K562 (cell line): ENCODE measurements at regions not wholly inside any gene's neighbourhood (a gene's known extent, or its start where the extent isn't known, plus 50 kb on each side); places are given as distances from the start of the nearest gene placed in this dataset.

ENCODE experiments used
- ATAC-seq: fragments of 200-7000 bp; cut with Tn5 transposase; 3 replicates; pipeline ENCODE4 v1.9.1; 2020; ENCODE audit warnings: moderate library complexity
- BruUV-seq: library from RNA; stranded (reverse); fragments of 400-500 nt; replicated peaks from 2 replicates; lab custom pipeline; 2021; lab: Mats Ljungman, UMichigan
- CTCF ChIA-PET: fragments of 300-600 bp; formaldehyde crosslinking; extraction: SDS; loops from one replicate; lab custom pipeline; 2021; ENCODE audit warnings: low intra/inter-chr PET ratio; lab: Yijun Ruan, JAX
- POLR2A ChIA-PET: fragments of 300-600, 350-650 bp; sonication (Branson Sonifier 250); formaldehyde crosslinking; extraction: SDS; loops from one replicate; lab custom pipeline; 2021; ENCODE audit warnings: antibody characterized with exemption, inconsistent platforms; lab: Yijun Ruan, JAX
- DNase-seq, 4 experiments: peaks; one replicate each; pipeline versions ENCODE4 v3.0.0 to v3.0.0-alpha.2; 2011 to 2018; ENCODE audit warnings: low spot score in 3 of 4, mixed read lengths in 3 of 4; ENCODE audit errors: extremely low read depth in 1 of 4
- FAIRE-seq: peaks from 2 replicates; lab custom pipeline; 2011; peaks lifted over from hg19 to GRCh38; lab: Jason Lieb, UNC
- H2AFZ ChIP-seq: 2 replicates; pipeline ENCODE4 v1.6.0; 2011; ENCODE audit warnings: low read depth, low read length, control low read depth, inconsistent platforms
- H3K27ac ChIP-seq: fragments of 200-600 bp; 3 replicates; pipeline ENCODE4 v1.8.0; 2011; ENCODE audit warnings: low read depth, mild to moderate bottlenecking, control low read depth, inconsistent platforms, low read length, moderate library complexity, mixed read lengths; ENCODE audit errors: extremely low read depth
- H3K27me3 ChIP-seq, 2 experiments: fragments of 300-600 bp in 1 of 2; 2 replicates in 1 of 2; 3 replicates in 1 of 2; pipeline versions ENCODE4 v1.6.0 to v1.8.0; 2011; ENCODE audit warnings: inconsistent platforms in 2 of 2, low read length in 2 of 2, mild to moderate bottlenecking in 1 of 2, mixed read lengths in 1 of 2, moderate library complexity in 1 of 2; ENCODE audit not compliant: control insufficient read depth in 2 of 2, insufficient read depth in 2 of 2
- H3K36me3 ChIP-seq: fragments of 300-600 bp; 3 replicates; pipeline ENCODE4 v1.8.0; 2011; ENCODE audit warnings: mild to moderate bottlenecking, low read length, inconsistent platforms; ENCODE audit not compliant: control insufficient read depth, insufficient read depth
- H3K4me1 ChIP-seq, 2 experiments: fragments of 200-600 bp in 1 of 2; replicated peaks in 1 of 2; 2 replicates in 1 of 2; 3 replicates in 1 of 2; pipeline versions ENCODE4 v1.5.1 to v1.8.0; 2011; ENCODE audit warnings: inconsistent platforms in 2 of 2, low read length in 2 of 2, mild to moderate bottlenecking in 1 of 2, mixed read lengths in 1 of 2, moderate library complexity in 1 of 2; ENCODE audit not compliant: control insufficient read depth in 2 of 2, insufficient read depth in 2 of 2
- H3K4me2 ChIP-seq: 2 replicates; pipeline ENCODE4 v1.6.1; 2011; ENCODE audit warnings: low read length, control low read depth, inconsistent platforms, mixed read lengths; ENCODE audit not compliant: insufficient read depth
- H3K4me3 ChIP-seq: fragments of 200-600 bp; sonication (generic), shearing (Covaris generic); 2 replicates; pipeline ENCODE4 v1.5.1; 2016; ENCODE audit warnings: control low read depth, inconsistent platforms
- H3K79me2 ChIP-seq: fragments of 200-600 bp; 3 replicates; pipeline ENCODE4 v1.8.0; 2011; ENCODE audit warnings: low read length, inconsistent platforms; ENCODE audit not compliant: control insufficient read depth, insufficient read depth
- H3K9ac ChIP-seq, 2 experiments: 2 replicates each; pipeline versions ENCODE4 v1.6.0 to v1.6.1; 2011; ENCODE audit warnings: low read depth in 2 of 2, low read length in 2 of 2, control low read depth in 1 of 2, inconsistent platforms in 1 of 2, mild to moderate bottlenecking in 1 of 2, mixed read lengths in 1 of 2; ENCODE audit not compliant: insufficient read depth in 1 of 2
- H3K9me1 ChIP-seq: one replicate; pipeline ENCODE4 v1.6.0; 2011; ENCODE audit warnings: inconsistent platforms, mild to moderate bottlenecking, low read length, moderate library complexity; ENCODE audit not compliant: control insufficient read depth, insufficient read depth
- H3K9me3 ChIP-seq: replicated peaks from 2 replicates; pipeline ENCODE4 v1.5.1; 2011; ENCODE audit warnings: low read depth, low read length, inconsistent platforms; ENCODE audit not compliant: control insufficient read depth, insufficient read depth
- H4K20me1 ChIP-seq: replicated peaks from 2 replicates; pipeline ENCODE4 v1.6.1; 2011; ENCODE audit warnings: low read length, inconsistent platforms, mixed read lengths; ENCODE audit not compliant: control insufficient read depth, insufficient read depth
- ATF4 ChIP-seq: fragments of 450-650 bp; formaldehyde crosslinking; IDR thresholded peaks from 2 replicates; pipeline ENCODE4 v1.4.0; 2022; ENCODE audit warnings: mild to moderate bottlenecking, moderate library complexity
- BACH1 ChIP-seq: fragments of 200-800 bp; sonication (Bioruptor generic); IDR thresholded peaks from 2 replicates; pipeline ENCODE4 v1.6.1; 2016; ENCODE audit warnings: missing genetic modification characterization, missing compliant biosample characterization
- E4F1 ChIP-seq: fragments of 250-450 bp; sonication (Bioruptor Pico); IDR thresholded peaks from 2 replicates; pipeline ENCODE4 v1.5.0; 2021; ENCODE audit warnings: mild to moderate bottlenecking, borderline replicate concordance
- HDAC1 ChIP-seq, 2 experiments: fragments of 450-650 bp; IDR thresholded peaks; 2 replicates each; pipeline ENCODE4 v1.6.1; 2016 to 2017; ENCODE audit warnings: inconsistent platforms in 1 of 2, mild to moderate bottlenecking in 1 of 2, moderate library complexity in 1 of 2
- MEIS2 ChIP-seq: fragments of 450-650 bp; IDR thresholded peaks from 2 replicates; pipeline ENCODE4 v1.6.1; 2014; ENCODE audit warnings: mild to moderate bottlenecking; ENCODE audit not compliant: partially characterized antibody
- PCBP2 ChIP-seq: fragments of 200-400 bp; formaldehyde crosslinking; IDR thresholded peaks from 2 replicates; pipeline ENCODE4 v1.6.1; 2018; ENCODE audit warnings: low read length, low read depth, mild to moderate bottlenecking, moderate library complexity; ENCODE audit not compliant: poor library complexity, severe bottlenecking
- PKNOX1 ChIP-seq: fragments of 450-650 bp; IDR thresholded peaks from 2 replicates; pipeline ENCODE4 v1.6.1; 2016
- POLR2AphosphoS2 ChIP-seq: IDR thresholded peaks from 2 replicates; pipeline ENCODE4 v1.6.1; 2012; ENCODE audit warnings: low read length, improper control_type of control experiment
- POLR2B ChIP-seq: fragments of 450-650 bp; IDR thresholded peaks from 2 replicates; pipeline ENCODE4 v1.6.1; 2018; ENCODE audit warnings: low read depth; ENCODE audit not compliant: partially characterized antibody
- POLR3A ChIP-seq: IDR thresholded peaks from 2 replicates; pipeline ENCODE4 v1.6.1; 2011; ENCODE audit warnings: borderline replicate concordance, mild to moderate bottlenecking, moderate library complexity; ENCODE audit not compliant: insufficient read length, insufficient read depth; ENCODE audit errors: extremely low read depth
- ZC3H4 ChIP-seq: sonication (generic); formaldehyde crosslinking; IDR thresholded peaks from 2 replicates; pipeline ENCODE4 v1.9.0; 2021; ENCODE audit warnings: missing genetic modification reagents, borderline replicate concordance
- ZNF184 ChIP-seq: sonication (generic); formaldehyde crosslinking; IDR thresholded peaks from 2 replicates; pipeline ENCODE4 v1.5.0; 2020; ENCODE audit warnings: missing genetic modification reagents
- ZNF197 ChIP-seq: fragments of 200-800 bp; sonication (Bioruptor generic); IDR thresholded peaks from 2 replicates; pipeline ENCODE4 v1.6.1; 2016; ENCODE audit warnings: low read depth, missing genetic modification characterization, missing compliant biosample characterization
- ZNF644 ChIP-seq: fragments of 200-800 bp; sonication (Bioruptor generic); IDR thresholded peaks from 2 replicates; pipeline ENCODE4 v1.6.1; 2016; ENCODE audit warnings: low read depth, missing genetic modification characterization, missing compliant biosample characterization
- ZNF696 ChIP-seq: fragments of 250-450 bp; sonication (Bioruptor Pico); conservative IDR thresholded peaks from 2 replicates; pipeline ENCODE4 v1.4.0; 2020; ENCODE audit warnings: mild to moderate bottlenecking, moderate library complexity
- in situ Hi-C: fragments of 300-500 bp; cut with MboI; formaldehyde crosslinking; loops from 4 replicates; pipeline ENCODE4 v1.15.0; 2018; ENCODE audit warnings: inconsistent platforms, mixed read lengths
- intact Hi-C: fragments of 100-400 bp; cut with micrococcal nuclease; formaldehyde crosslinking; loops from 2 replicates; pipeline ENCODE4 v1.14.2; 2022
- TF ChIP-seq, protein P1 (sequence below), 2 experiments: IDR thresholded peaks in 1 of 2; conservative IDR thresholded peaks in 1 of 2; 2 replicates each; pipeline ENCODE4 v1.6.1; 2016; ENCODE audit warnings: low read depth in 2 of 2, mild to moderate bottlenecking in 1 of 2, missing compliant biosample characterization in 1 of 2, missing genetic modification characterization in 1 of 2, moderate library complexity in 1 of 2

DNA sequence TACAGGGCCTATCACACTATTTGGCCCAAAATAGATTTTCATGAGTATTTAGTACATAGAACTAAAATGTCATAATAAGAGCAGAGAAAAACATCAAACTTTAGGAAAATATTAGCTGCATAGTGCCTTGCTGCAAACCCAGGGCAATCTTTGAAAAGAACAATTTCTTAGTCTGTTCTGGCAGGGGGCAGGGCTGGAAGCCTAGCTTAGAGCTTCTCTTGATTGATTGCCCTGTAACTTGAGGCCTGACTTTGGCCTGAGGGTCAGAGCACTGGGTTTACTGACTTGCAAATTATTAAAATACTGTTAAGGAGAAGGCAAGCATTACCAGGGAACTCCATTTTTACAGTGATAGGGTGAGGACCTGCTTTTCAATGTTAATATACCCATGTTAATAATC is 115.8 kb upstream of the SPAG17 start:
- no peak for FAIRE-seq
- BruUV-seq: no TSS peak

More for the DNA sequence above, 115.8 kb upstream of the SPAG17 start:
- Histone ChIP-seq H3K79me2 (no peaks in the 10 kb centered on the region), H3K9me1 (no peaks in the 10 kb centered on the region), H3K27me3 (no peaks in the 10 kb centered on the region), H3K27ac (no peak overlapping the region), H2AFZ (no peak overlapping the region)
- CTCF ChIA-PET: no interaction called here
- ATAC-seq: peak; percentile 47; the same call in 2 of the 3 replicates
- TF ChIP-seq ZNF184 (CRISPR knock-in tag) (no peak), BACH1 (tag) (no peak), POLR2B (no peak), ZNF644 (tag) (0 out of 2 replicates have a peak, but pooled peaks have one; percentile 68), ATF4 (CRISPR knock-in tag) (no peak), ZC3H4 (CRISPR knock-in tag) (no peak), ZNF696 (no peak), E4F1 (CRISPR knock-in tag) (no peak), ZNF197 (CRISPR knock-in tag) (no peak), PKNOX1 (peak; percentile 71; the same call in 1 of the 2 replicates), POLR2AphosphoS2 (no peak), HDAC1 (IDR thresholded peaks at IDR 0.05) (no peak), POLR3A (no peak), MEIS2 (peak; percentile 72), PCBP2 (no peak)
- TF ChIP-seq, protein P1, sequence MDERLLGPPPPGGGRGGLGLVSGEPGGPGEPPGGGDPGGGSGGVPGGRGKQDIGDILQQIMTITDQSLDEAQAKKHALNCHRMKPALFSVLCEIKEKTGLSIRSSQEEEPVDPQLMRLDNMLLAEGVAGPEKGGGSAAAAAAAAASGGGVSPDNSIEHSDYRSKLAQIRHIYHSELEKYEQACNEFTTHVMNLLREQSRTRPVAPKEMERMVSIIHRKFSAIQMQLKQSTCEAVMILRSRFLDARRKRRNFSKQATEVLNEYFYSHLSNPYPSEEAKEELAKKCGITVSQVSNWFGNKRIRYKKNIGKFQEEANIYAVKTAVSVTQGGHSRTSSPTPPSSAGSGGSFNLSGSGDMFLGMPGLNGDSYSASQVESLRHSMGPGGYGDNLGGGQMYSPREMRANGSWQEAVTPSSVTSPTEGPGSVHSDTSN (CRISPR knock-in tag; IDR thresholded peaks at IDR 0.05; ENCODE audit: low read depth): no peak
- TF ChIP-seq, protein P1 (tag; conservative IDR thresholded peaks at IDR 0.05; ENCODE audit: low read depth): peak; percentile 95
- TF ChIP-seq, all 486 proteins: peak for 4
- POLR2A ChIA-PET: interaction anchor here (0.6 kb wide), 1 partner anchor 615 kb away, joined by 3 read pairs; no protein-coding TSS in a partner anchor
- no peak overlapping the region for H3K9ac ChIP-seq
- no peaks in the 10 kb centered on the region for H3K36me3 ChIP-seq
- H3K4me1 ChIP-seq: no peaks in the 10 kb centered on the region
- H3K4me2 ChIP-seq: no peak overlapping the region
- intact Hi-C loops: loop anchor here (5.0 kb wide), 1 partner anchor 139 kb away; no protein-coding TSS in a partner anchor
- no peak overlapping the region for H3K4me3 ChIP-seq
- no peaks in the 10 kb centered on the region for H4K20me1 ChIP-seq
- no peaks in the 10 kb centered on the region for H3K9me3 ChIP-seq
- DNase-seq: peak in 1 of 4 experiments; percentile 24
- in situ Hi-C loops: no loop called here
